ENCODE measurements at regions not wholly inside any gene's neighbourhood (a gene's known extent, or its start where the extent isn't known, plus 50 kb on each side); places are given as distances from the start of the nearest gene placed in this dataset.
"Not testable (repeated sequence)": the region's sequence is repeated elsewhere in the genome, so short reads cannot be mapped to it uniquely, and the experiment has no call there.

GRCh38 chr16:60206516-60206915 lies 1472.4 kb upstream of the GOT2 start:
- DNase-seq: no peak

GRCh38 chr16:60204181-60204580 lies 1470.1 kb upstream of the GOT2 start:
- no peak for DNase-seq

DNA sequence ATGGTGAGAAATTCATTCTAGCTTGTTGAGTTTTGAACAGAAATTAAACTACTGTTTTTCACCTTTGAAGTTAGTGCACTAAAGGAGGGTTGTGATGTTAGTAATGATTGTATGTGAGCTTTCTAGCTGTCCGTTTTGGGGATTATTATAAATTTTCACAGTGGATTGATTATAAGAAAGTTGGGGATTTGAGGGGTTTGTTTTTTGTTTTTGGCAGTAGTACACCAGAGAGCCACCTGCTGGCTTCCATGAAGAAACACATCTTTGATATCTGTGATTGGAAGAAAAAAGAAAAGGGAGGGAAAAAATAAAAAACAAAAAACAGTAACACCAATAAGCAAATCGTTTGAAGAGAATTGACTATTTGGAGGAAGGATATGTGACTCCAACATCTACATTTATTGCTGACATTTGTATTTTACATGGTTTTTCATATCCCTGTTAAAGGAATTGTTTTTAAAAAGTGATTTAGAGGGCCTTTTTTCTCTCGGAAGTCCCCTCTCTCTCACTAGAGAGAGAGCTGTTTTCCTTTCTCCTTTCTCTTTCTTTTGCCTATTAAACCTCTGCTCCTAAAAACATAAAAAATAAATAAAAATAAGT lies 1469.5 kb upstream of the GOT2 start:
- no peak for DNase-seq

- not testable (repeated sequence) for DNase-seq
Measured at GRCh38 chr16:60200729-60201128, 1466.6 kb upstream of the GOT2 start.

- no peak for DNase-seq
Measured at GRCh38 chr16:60200161-60200560, 1466.0 kb upstream of the GOT2 start.

DNA sequence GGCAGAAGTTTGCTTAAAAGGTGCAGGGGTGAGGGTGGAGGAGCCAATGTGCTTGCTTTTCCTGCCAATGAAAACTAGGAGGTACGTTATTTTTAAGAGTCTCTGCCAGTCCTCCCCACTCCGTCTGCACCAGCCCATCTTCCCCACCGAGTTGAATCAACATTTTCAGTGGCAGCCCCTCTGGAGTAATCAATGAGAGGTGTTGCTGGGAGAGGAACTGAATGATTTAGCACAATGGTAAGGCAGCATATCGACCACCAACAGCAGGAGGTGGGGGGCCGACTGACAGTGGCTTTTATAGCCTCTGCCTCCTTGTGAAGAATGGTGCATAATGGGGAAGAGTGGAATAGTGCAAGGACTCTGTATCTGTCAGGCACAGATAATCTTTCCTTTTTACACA lies 1465.0 kb upstream of the GOT2 start:
- DNase-seq: no peak

DNA sequence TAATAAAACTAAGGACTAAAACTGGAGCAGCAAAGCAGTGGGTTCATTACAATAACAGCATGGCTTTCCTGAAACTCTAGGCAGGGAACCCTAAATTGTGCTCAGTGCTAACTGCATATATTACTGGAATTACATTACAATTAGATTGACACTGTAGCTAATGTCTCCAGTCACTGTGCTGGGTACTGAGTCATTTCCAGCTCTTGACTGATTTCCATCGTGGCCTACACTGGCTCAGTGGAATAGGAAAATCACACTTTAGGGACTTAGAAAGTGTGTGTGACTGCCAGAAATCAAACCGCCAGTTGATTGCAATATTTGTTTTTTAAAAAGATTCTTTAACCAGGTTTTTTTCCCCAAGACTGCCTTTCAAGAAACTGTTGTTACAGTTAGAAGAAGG lies 1447.4 kb upstream of the GOT2 start:
- DNase-seq: no peak

DNA sequence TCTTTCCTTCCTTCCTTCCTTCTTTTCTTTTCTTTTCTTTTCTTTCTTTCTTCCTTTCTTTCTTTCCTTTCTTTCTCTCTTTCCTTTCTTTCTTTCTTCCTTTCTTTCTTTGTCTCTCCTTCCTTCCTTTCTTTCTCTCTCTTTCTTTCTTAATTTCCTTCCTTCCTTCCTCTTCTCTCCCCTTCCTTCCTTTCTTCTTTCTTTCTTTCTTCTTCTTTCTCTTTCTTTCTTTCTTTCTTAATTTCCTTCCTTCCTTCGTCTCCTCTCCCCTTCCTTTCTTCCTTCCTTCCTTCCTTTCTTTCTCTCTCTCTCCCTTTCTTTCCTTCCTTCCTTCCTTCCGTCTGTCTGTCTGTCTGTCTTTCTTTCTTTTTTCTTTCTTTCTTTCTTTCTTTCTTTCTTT lies 1446.5 kb upstream of the GOT2 start:
- no peak for DNase-seq

DNA sequence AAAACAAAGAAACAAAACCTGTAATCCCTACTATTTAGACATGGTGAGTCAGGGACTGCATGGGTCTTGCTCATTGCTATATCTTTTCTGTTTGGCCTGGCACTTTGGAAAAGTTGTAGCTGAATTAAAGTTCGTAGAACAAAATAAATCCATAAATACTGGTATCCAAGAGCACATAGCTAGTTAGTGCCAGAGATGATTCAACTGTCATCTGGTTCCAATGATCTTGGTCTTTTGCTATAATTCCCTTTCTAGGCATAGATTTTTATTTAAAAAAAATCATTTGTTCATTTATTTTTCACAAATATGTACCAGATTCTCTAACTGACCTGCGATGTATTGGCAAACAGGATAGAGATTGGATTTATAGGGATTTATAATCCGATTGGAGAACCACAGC lies 1436.1 kb upstream of the GOT2 start:
- no peak for DNase-seq

GRCh38 chr16:60166111-60166510 lies 1432.0 kb upstream of the GOT2 start:
- no peak for DNase-seq

- no peak for DNase-seq
Measured at GRCh38 chr16:60151987-60152386, 1417.9 kb upstream of the GOT2 start.

DNA sequence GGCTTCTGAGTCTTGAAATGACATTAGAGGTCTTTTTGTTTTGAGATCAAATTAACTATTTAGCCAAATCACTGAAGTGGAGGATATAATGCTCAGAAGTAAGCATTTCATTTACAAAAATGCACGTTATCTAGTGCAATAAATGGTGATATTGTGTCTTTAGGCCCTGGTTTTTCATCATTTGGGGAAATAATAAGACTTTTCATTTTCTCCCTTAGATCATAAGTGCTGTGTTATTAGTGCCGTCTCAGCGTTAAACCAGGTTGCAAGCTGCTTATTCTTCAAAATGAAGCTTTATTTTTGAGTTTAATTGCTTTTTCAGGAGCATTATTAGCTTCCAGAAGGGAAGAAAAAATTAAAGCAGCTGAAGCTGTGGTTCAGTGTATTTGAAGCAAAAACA lies 1416.8 kb upstream of the GOT2 start:
- no peak for DNase-seq

DNA sequence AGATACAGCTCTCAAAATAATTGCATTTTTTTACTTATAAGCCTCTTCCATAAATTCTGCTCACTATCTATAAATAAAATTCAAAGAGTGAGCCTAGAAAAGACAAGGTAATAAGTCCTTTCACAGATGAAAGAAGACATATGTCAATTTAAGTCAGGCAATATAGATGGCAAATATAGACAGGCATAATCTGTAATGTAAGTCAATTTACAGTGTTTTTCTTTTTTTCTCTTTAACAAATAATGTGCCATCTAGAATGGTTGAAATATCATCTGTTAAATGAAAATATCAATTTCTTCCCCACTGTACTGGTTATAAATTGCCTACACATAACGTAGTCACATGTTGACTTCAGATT lies 1409.2 kb upstream of the GOT2 start:
- DNase-seq: no peak

DNA sequence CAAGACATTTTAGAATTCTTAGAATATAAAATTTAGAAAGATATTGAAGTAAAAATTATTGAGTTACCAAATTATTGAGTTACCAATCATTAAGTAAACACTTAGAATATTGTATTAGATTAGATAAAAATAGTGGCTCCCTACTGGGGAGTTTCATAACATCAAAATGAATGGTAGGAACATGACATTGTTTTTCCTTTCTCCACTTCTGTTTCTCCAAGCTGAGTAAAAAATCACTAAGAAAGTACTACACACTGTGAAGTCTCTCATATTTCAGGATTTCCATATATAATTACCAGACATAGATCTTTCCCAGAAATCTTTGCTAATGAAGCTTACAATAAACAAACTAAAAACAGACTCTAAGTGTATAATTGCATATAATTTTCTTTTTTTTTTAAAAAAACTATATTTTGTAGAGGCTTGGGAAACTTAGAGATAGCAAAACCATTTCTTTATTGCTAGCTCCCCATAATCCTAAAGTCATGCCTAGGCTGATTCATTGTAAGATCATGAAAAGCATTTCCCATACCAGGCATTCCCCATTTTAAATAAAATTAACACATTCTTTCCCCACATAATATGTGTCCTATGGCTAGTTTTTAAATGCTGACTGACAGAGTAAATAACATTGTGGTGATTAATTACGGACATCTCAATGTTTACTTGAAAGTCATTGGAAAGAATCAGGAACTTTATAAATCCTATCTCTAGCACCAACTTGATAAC lies 1408.7 kb upstream of the GOT2 start:
- DNase-seq: no peak

DNA sequence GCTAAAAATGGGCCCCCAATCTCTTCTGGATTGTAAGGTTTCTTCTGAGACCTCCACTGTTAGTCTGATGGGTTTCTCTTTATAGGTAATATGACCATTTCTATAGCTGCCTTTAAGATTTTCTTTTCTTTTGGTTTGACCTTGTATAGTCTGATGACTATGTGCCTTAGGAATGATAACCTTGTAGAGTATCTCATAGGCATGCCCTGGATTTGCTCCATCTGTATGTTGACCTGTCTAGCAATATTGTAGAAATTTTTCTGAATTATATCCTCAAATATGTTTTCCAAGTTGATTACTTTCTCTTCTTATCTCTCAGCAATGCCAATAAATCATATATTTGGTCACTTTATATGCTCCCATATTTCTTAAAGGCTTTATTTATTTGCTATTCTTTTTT lies 1403.8 kb upstream of the GOT2 start:
- no peak for DNase-seq

GRCh38 chr16:60127196-60127595 lies 1393.1 kb upstream of the GOT2 start:
- DNase-seq: no peak

GRCh38 chr16:60126115-60126514 lies 1392.0 kb upstream of the GOT2 start:
- not testable (repeated sequence) for DNase-seq

- no peak for DNase-seq
Measured at GRCh38 chr16:60123392-60124023, 1389.4 kb upstream of the GOT2 start.

- DNase-seq: no peak
Measured at GRCh38 chr16:60120586-60120985, 1386.5 kb upstream of the GOT2 start.

DNA sequence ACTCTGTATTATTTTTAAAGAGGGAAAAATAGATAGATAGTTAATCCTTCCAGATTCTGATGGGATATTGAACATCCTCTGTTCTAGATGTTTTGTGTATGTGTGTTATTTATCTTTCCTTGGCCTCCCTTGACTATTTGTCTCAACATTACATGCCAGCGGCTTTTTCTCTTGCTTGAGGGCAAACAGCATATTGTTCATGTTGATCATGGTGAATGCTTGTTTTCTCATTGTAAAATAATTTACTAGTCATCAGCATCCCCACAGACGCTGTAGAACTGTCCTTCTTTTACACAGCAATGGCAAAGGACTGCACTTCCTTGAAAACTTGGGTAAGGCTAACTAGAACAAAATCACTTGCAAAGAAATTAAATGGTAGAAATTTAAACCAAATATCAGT lies 1376.4 kb upstream of the GOT2 start:
- DNase-seq: no peak

DNA sequence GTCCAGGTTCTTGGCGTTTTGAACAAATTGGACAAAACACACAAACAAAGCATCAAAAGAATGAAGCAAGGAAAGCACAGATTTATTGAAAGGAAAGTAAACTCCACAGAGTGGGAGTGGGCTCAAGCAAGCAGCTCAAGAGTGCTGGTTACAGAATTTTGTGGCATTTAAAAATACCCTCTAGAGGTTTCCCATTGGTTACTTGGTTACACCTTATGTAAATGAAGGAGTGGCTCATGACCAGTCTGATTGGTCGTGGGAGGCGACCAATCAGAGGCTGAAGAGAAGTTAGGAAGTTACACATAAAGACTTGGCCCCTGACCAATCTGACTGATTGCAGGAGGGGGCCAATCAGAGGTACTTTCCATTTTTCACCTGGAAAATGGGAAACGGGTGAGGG lies 1373.8 kb upstream of the GOT2 start:
- no peak for DNase-seq

GRCh38 chr16:60107437-60107836 lies 1373.3 kb upstream of the GOT2 start:
- no peak for DNase-seq

GRCh38 chr16:60100371-60100770 lies 1366.3 kb upstream of the GOT2 start:
- DNase-seq: no peak

- no peak for DNase-seq
Measured at GRCh38 chr16:60091529-60091928, 1357.4 kb upstream of the GOT2 start.

DNA sequence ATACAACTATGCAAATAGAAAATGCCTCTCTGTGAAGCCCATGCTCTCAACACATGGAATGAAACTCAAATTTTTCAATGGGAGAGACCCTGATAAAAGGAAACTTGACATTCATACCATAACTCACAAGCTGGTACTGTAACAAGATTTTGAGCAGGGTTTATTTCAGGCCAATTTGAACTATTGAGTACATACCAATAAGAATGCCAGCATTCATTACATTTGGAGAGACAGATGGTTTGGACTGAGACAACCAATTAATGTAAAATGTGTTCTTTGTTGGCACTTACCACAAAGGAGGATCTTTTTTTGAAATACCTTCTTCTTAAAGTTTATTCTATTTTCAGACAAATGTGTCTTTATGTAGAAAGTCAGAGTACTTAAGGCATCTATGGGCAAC lies 1357.0 kb upstream of the GOT2 start:
- no peak for DNase-seq

Measured in NCI-H524 treated with DMSO at 0.1 percent for 48 hours (cell line).